Liver (tissue), 8 donors: ENCODE measurements at regions not wholly inside any gene's neighbourhood (a gene's known extent, or its start where the extent isn't known, plus 50 kb on each side); places are given as distances from the start of the nearest gene placed in this dataset.

ENCODE experiments used
- DNase-seq: peaks from one replicate; pipeline ENCODE4 v3.0.0-alpha.2; 2017; ENCODE audit warnings: low spot score
- H3K27ac ChIP-seq, 2 donors: one replicate each; pipeline ENCODE4 v1.7.0; 2013; ENCODE audit warnings: inconsistent platforms in 2 of 2, low read length in 2 of 2, control low read depth in 1 of 2, low read depth in 1 of 2, mild to moderate bottlenecking in 1 of 2
- H3K27me3 ChIP-seq, 4 donors: one replicate each; pipeline versions ENCODE4 v1.6.1 to v1.7.0; 2013; ENCODE audit warnings: low read length in 3 of 4, inconsistent platforms in 1 of 4, mild to moderate bottlenecking in 1 of 4, moderate library complexity in 1 of 4; ENCODE audit not compliant: control insufficient read depth in 4 of 4, insufficient read depth in 4 of 4
- H3K36me3 ChIP-seq, 4 donors: one replicate each; pipeline versions ENCODE4 v1.6.1 to v1.7.0; 2013; ENCODE audit warnings: low read length in 3 of 4, mild to moderate bottlenecking in 3 of 4, low read depth in 1 of 4, moderate library complexity in 1 of 4; ENCODE audit not compliant: control insufficient read depth in 4 of 4, insufficient read depth in 3 of 4
- H3K4me1 ChIP-seq, 4 donors: one replicate each; pipeline versions ENCODE4 v1.6.1 to v1.7.0; 2013; ENCODE audit warnings: low read length in 3 of 4, mild to moderate bottlenecking in 3 of 4, moderate library complexity in 1 of 4; ENCODE audit not compliant: control insufficient read depth in 4 of 4, insufficient read depth in 4 of 4
- H3K4me3 ChIP-seq, 3 donors: one replicate each; pipeline versions ENCODE4 v1.6.1 to v1.7.0; 2013; ENCODE audit warnings: low read length in 3 of 3, control low read depth in 1 of 3, low read depth in 1 of 3, mild to moderate bottlenecking in 1 of 3
- H3K9ac ChIP-seq, 2 donors: one replicate each; pipeline ENCODE4 v1.7.0; 2013; ENCODE audit warnings: low read length in 2 of 2, mild to moderate bottlenecking in 2 of 2, moderate library complexity in 2 of 2, control low read depth in 1 of 2, low read depth in 1 of 2
- H3K9me3 ChIP-seq, 4 donors: one replicate each; pipeline versions ENCODE4 v1.6.1 to v1.7.0; 2013; ENCODE audit warnings: low read length in 3 of 4; ENCODE audit not compliant: control insufficient read depth in 4 of 4
- ATF3 ChIP-seq: IDR thresholded peaks from 2 replicates; pipeline ENCODE4 v1.6.1; 2016; ENCODE audit warnings: antibody characterized with exemption
- CTCF ChIP-seq: fragments of 150-350 bp; IDR thresholded peaks from 2 replicates; pipeline ENCODE4 v1.5.1; 2017; ENCODE audit warnings: improper control_type of control experiment, low read depth, low read length; ENCODE audit not compliant: missing input control
- EGR1 ChIP-seq, 2 donors: IDR thresholded peaks; 2 replicates each; pipeline ENCODE4 v1.6.1; 2016 to 2018; ENCODE audit warnings: antibody characterized with exemption in 2 of 2, low read depth in 2 of 2
- FOXA1 ChIP-seq: IDR thresholded peaks from 2 replicates; pipeline ENCODE4 v1.6.1; 2016; ENCODE audit warnings: antibody characterized with exemption
- FOXA2 ChIP-seq: IDR thresholded peaks from 2 replicates; pipeline ENCODE4 v1.6.1; 2016; ENCODE audit warnings: antibody characterized with exemption
- GABPA ChIP-seq, 2 donors: IDR thresholded peaks in 1 of 2; conservative IDR thresholded peaks in 1 of 2; 2 replicates each; pipeline ENCODE4 v1.6.1; 2016; ENCODE audit warnings: antibody characterized with exemption in 2 of 2, mild to moderate bottlenecking in 1 of 2, moderate library complexity in 1 of 2
- HNF4A ChIP-seq, 2 donors: conservative IDR thresholded peaks; 2 replicates each; pipeline ENCODE4 v1.6.1; 2016; ENCODE audit warnings: antibody characterized with exemption in 2 of 2, mild to moderate bottlenecking in 2 of 2
- HNF4G ChIP-seq: IDR thresholded peaks from 2 replicates; pipeline ENCODE4 v1.6.1; 2016; ENCODE audit warnings: antibody characterized with exemption
- JUND ChIP-seq, 2 donors: IDR thresholded peaks; 2 replicates each; pipeline ENCODE4 v1.6.1; 2016; ENCODE audit warnings: antibody characterized with exemption in 2 of 2
- MAX ChIP-seq: IDR thresholded peaks from 2 replicates; pipeline ENCODE4 v1.6.1; 2016; ENCODE audit warnings: antibody characterized with exemption
- NR2F2 ChIP-seq: IDR thresholded peaks from 2 replicates; pipeline ENCODE4 v1.6.1; 2016; ENCODE audit warnings: antibody characterized with exemption
- RAD21 ChIP-seq, 2 donors: IDR thresholded peaks; 2 replicates each; pipeline ENCODE4 v1.6.1; 2016; ENCODE audit warnings: antibody characterized with exemption in 2 of 2, mild to moderate bottlenecking in 2 of 2
- REST ChIP-seq: IDR thresholded peaks from 2 replicates; pipeline ENCODE4 v1.6.1; 2016; ENCODE audit warnings: antibody characterized with exemption, mild to moderate bottlenecking
- RXRA ChIP-seq, 2 donors: IDR thresholded peaks; 2 replicates each; pipeline ENCODE4 v1.6.1; 2017 to 2018; ENCODE audit warnings: antibody characterized with exemption in 2 of 2, mild to moderate bottlenecking in 1 of 2
- SP1 ChIP-seq: IDR thresholded peaks from 2 replicates; pipeline ENCODE4 v1.6.1; 2018; ENCODE audit warnings: antibody characterized with exemption, mild to moderate bottlenecking
- YY1 ChIP-seq: IDR thresholded peaks from 2 replicates; pipeline ENCODE4 v1.6.1; 2016; ENCODE audit warnings: antibody characterized with exemption, mild to moderate bottlenecking
- WGBS: extraction: QIAGEN DNeasy Blood & Tissue Kit; methylation state at CpG from one replicate; pipeline ENCODE4 v1.1.7; 2013; 5-methylcytosine and 5-hydroxymethylcytosine counted together
- donor health status: healthy.
- donor health status: healthy.
- donor health status: healthy.
- donor health status: healthy.
- donor health status: healthy.

- H3K4me3 ChIP-seq, result no peak overlapping the region
- DNase-seq, result no peak
- H3K27ac ChIP-seq, result no peak overlapping the region
- no peak for TF ChIP-seq RXRA (IDR thresholded peaks at IDR 0.05)
- TF ChIP-seq CTCF, result no peak
- TF ChIP-seq FOXA2, result no peak
- no peak for TF ChIP-seq MAX
- TF ChIP-seq JUND (IDR thresholded peaks at IDR 0.05), result no peak
- TF ChIP-seq HNF4A (conservative IDR thresholded peaks at IDR 0.05), result no peak
- no peak for TF ChIP-seq NR2F2
- no peak for TF ChIP-seq ATF3
- TF ChIP-seq EGR1 (IDR thresholded peaks at IDR 0.05; ENCODE audit: low read depth in 2 of 2), result no peak
- no peak for TF ChIP-seq SP1
- TF ChIP-seq GABPA (IDR thresholded peaks at IDR 0.05 in 1 of 2, conservative IDR thresholded peaks at IDR 0.05 in 1 of 2), result no peak
- no peak for TF ChIP-seq YY1
- TF ChIP-seq REST, result no peak
- no peak for TF ChIP-seq HNF4G
- no peak for TF ChIP-seq RAD21 (IDR thresholded peaks at IDR 0.05)
- no peak for TF ChIP-seq FOXA1
- H3K27me3 ChIP-seq, result no peaks in the 10 kb centered on the region
- no peaks in the 10 kb centered on the region for H3K4me1 ChIP-seq
- WGBS, result 95% methylated on average over 3 of the region's 3 CpGs
- no peaks in the 10 kb centered on the region for H3K9me3 ChIP-seq
- H3K36me3 ChIP-seq, result no peaks in the 10 kb centered on the region
- no peak overlapping the region for H3K9ac ChIP-seq
Measured at GRCh38 chr3:55362210-55362960, 124.7 kb downstream of the WNT5A start.

DNA sequence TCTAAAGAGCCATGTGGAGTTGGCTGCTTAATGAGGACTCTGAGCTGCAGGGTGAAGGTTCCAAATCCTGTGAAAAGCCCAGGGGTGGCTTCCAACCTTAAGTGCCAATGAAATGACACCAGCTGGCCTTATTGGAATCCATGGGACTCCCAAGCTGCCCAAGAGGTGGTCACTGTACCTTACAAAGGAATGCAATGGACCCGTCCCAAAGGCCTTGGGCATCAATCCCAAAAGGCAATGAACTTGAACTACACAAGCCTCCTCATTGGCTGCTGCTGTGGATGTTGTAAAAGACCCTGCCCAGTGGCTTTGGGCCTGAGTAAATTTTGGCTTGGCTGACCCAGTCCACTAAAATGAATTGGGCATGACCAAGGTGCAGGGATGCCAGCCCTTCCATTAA lies 129.3 kb downstream of the WNT5A start:
- 56% methylated on average over 1 of the region's 1 CpG for WGBS
- H3K4me1 ChIP-seq, result no peaks in the 10 kb centered on the region
- no peak overlapping the region for H3K4me3 ChIP-seq
- no peak for DNase-seq
- H3K36me3 ChIP-seq, result no peaks in the 10 kb centered on the region
- no peaks in the 10 kb centered on the region for H3K27me3 ChIP-seq
- H3K9ac ChIP-seq, result no peak overlapping the region
- H3K9me3 ChIP-seq, result no peaks in the 10 kb centered on the region
- H3K27ac ChIP-seq, result no peak overlapping the region
- TF ChIP-seq MAX (no peak), YY1 (no peak), GABPA (IDR thresholded peaks at IDR 0.05 in 1 of 2, conservative IDR thresholded peaks at IDR 0.05 in 1 of 2) (no peak), REST (no peak), ATF3 (no peak), FOXA1 (no peak), RAD21 (IDR thresholded peaks at IDR 0.05) (no peak), CTCF (no peak)
